GM21423 (cell line): ENCODE measurements at regions not wholly inside any gene's neighbourhood (a gene's known extent, or its start where the extent isn't known, plus 50 kb on each side); places are given as distances from the start of the nearest gene placed in this dataset.
"Not testable (repeated sequence)": the region's sequence is repeated elsewhere in the genome, so short reads cannot be mapped to it uniquely, and the experiment has no call there.

Source experiments
- ATAC-seq: cut with Tn5 transposase; IDR thresholded peaks from one replicate; pipeline ENCODE4 v1.9.1; 2021; ENCODE audit warnings: mild to moderate bottlenecking, moderate library complexity; ENCODE audit not compliant: unreplicated experiment

GRCh38 chr14:101075801-101076413 is 172.4 kb upstream of the RTL1 start:
- no peak for ATAC-seq

- no peak for ATAC-seq
Observed at GRCh38 chr14:101076451-101077198, 173.1 kb upstream of the RTL1 start.

GRCh38 chr14:101077481-101078074 is 174.1 kb upstream of the RTL1 start:
- ATAC-seq, result no peak

GRCh38 chr14:101078170-101078891 is 174.8 kb upstream of the RTL1 start:
- no peak for ATAC-seq

GRCh38 chr14:101078892-101079221 is 175.3 kb upstream of the RTL1 start:
- ATAC-seq, result no peak

- no peak for ATAC-seq
Observed at GRCh38 chr14:101080922-101081593, 177.5 kb upstream of the RTL1 start.

GRCh38 chr14:101082036-101082435 is 178.5 kb upstream of the RTL1 start:
- no peak for ATAC-seq

GRCh38 chr14:101082436-101083384 is 179.2 kb upstream of the RTL1 start:
- no peak for ATAC-seq

GRCh38 chr14:101083564-101084435 is 180.3 kb upstream of the RTL1 start:
- ATAC-seq, result no peak

- ATAC-seq, result no peak
Observed at GRCh38 chr14:101084436-101084826, 180.9 kb upstream of the RTL1 start.

- no peak for ATAC-seq
Observed at GRCh38 chr14:101086926-101087325, 183.4 kb upstream of the RTL1 start.

- no peak for ATAC-seq
Observed at GRCh38 chr14:101087614-101088394, 184.3 kb upstream of the RTL1 start.

- no peak for ATAC-seq
Observed at GRCh38 chr14:101088395-101088667, 184.8 kb upstream of the RTL1 start.

- ATAC-seq, result no peak
Observed at GRCh38 chr14:101088714-101089113, 185.2 kb upstream of the RTL1 start.

- not testable (repeated sequence) for ATAC-seq
Observed at GRCh38 chr14:101090478-101090877, 187.0 kb upstream of the RTL1 start.

- ATAC-seq, result no peak
Observed at GRCh38 chr14:101090976-101091375, 187.5 kb upstream of the RTL1 start.

- not testable (repeated sequence) for ATAC-seq
Observed at GRCh38 chr14:101094916-101095315, 191.4 kb upstream of the RTL1 start.

- ATAC-seq, result no peak
Observed at GRCh38 chr14:101096551-101096950, 193.0 kb upstream of the RTL1 start.
